A172 (cell line): ENCODE measurements at regions not wholly inside any gene's neighbourhood (a gene's known extent, or its start where the extent isn't known, plus 50 kb on each side); places are given as distances from the start of the nearest gene placed in this dataset.
"Not testable (repeated sequence)": the region's sequence is repeated elsewhere in the genome, so short reads cannot be mapped to it uniquely, and the experiment has no call there.

Source experiments
- DNase-seq: peaks from one replicate; pipeline ENCODE4 v3.0.0-alpha.2; 2015; ENCODE audit warnings: low spot score

GRCh38 chr1:73771396-73771795 is 426.6 kb downstream of the LRRIQ3 start:
- DNase-seq, result no peak

- DNase-seq, result no peak
These were observed 427.7 kb downstream of the LRRIQ3 start for GRCh38 chr1:73770109-73770905.

- DNase-seq, result no peak
These were observed 431.1 kb downstream of the LRRIQ3 start for GRCh38 chr1:73766786-73767348.

GRCh38 chr1:73765551-73766233 is 432.3 kb downstream of the LRRIQ3 start:
- no peak for DNase-seq

- no peak for DNase-seq
These were observed 436.4 kb downstream of the LRRIQ3 start for GRCh38 chr1:73761559-73761958.

GRCh38 chr1:73759011-73759410 is 439.0 kb downstream of the LRRIQ3 start:
- DNase-seq, result no peak

- DNase-seq, result no peak
These were observed 441.2 kb downstream of the LRRIQ3 start for GRCh38 chr1:73756817-73757216.

- DNase-seq, result no peak
These were observed 442.3 kb downstream of the LRRIQ3 start for GRCh38 chr1:73755649-73756048.

- no peak for DNase-seq
These were observed 448.0 kb downstream of the LRRIQ3 start for GRCh38 chr1:73749996-73750395.

GRCh38 chr1:73744985-73745384 is 453.0 kb downstream of the LRRIQ3 start:
- DNase-seq, result no peak

- DNase-seq, result no peak
These were observed 461.9 kb downstream of the LRRIQ3 start for GRCh38 chr1:73736125-73736524.

- DNase-seq, result no peak
These were observed 470.9 kb downstream of the LRRIQ3 start for GRCh38 chr1:73727036-73727435.

- no peak for DNase-seq
These were observed 475.9 kb downstream of the LRRIQ3 start for GRCh38 chr1:73722055-73722454.

- no peak for DNase-seq
These were observed 480.0 kb downstream of the LRRIQ3 start for GRCh38 chr1:73717976-73718375.

- DNase-seq, result no peak
These were observed 486.9 kb downstream of the LRRIQ3 start for GRCh38 chr1:73711089-73711488.

GRCh38 chr1:73701826-73702225 is 496.1 kb downstream of the LRRIQ3 start:
- DNase-seq, result no peak

GRCh38 chr1:73676186-73676585 is 521.8 kb downstream of the LRRIQ3 start:
- DNase-seq, result no peak

GRCh38 chr1:73674945-73675561 is 522.9 kb downstream of the LRRIQ3 start:
- peak; percentile 1 for DNase-seq

- DNase-seq, result no peak
These were observed 524.0 kb downstream of the LRRIQ3 start for GRCh38 chr1:73673971-73674370.

- DNase-seq, result no peak
These were observed 526.4 kb downstream of the LRRIQ3 start for GRCh38 chr1:73671530-73671929.

GRCh38 chr1:73667959-73668358 is 530.0 kb downstream of the LRRIQ3 start:
- DNase-seq, result not testable (repeated sequence)

GRCh38 chr1:73662526-73662925 is 535.5 kb downstream of the LRRIQ3 start:
- DNase-seq, result no peak

GRCh38 chr1:73659136-73659535 is 538.8 kb downstream of the LRRIQ3 start:
- no peak for DNase-seq
